Testis (tissue), 2 donors: ENCODE measurements at regions not wholly inside any gene's neighbourhood (a gene's known extent, or its start where the extent isn't known, plus 50 kb on each side); places are given as distances from the start of the nearest gene placed in this dataset.
"Not testable (repeated sequence)": the region's sequence is repeated elsewhere in the genome, so short reads cannot be mapped to it uniquely, and the experiment has no call there.

Source experiments
- CTCF ChIP-seq, 3 experiments: fragments of 450-650 bp in 2 of 3; fragments of 200-600 bp in 1 of 3; sonication (generic) in 1 of 3; IDR thresholded peaks; one replicate each; pipeline ENCODE4 v1.5.1; 2016 to 2019; ENCODE audit warnings: antibody characterized with exemption in 3 of 3, mild to moderate bottlenecking in 2 of 3, moderate library complexity in 1 of 3
- POLR2A ChIP-seq: fragments of 450-650 bp; IDR thresholded peaks from one replicate; pipeline ENCODE4 v1.6.1; 2017; ENCODE audit warnings: antibody characterized with exemption, mild to moderate bottlenecking, moderate library complexity

- not testable (repeated sequence) for TF ChIP-seq CTCF (IDR thresholded peaks at IDR 0.05); POLR2A
Measured at GRCh38 chr22:33138333-33138732, 80.2 kb upstream of the SYN3 start.
